ENCODE measurements at regions not wholly inside any gene's neighbourhood (a gene's known extent, or its start where the extent isn't known, plus 50 kb on each side); places are given as distances from the start of the nearest gene placed in this dataset.

DNA sequence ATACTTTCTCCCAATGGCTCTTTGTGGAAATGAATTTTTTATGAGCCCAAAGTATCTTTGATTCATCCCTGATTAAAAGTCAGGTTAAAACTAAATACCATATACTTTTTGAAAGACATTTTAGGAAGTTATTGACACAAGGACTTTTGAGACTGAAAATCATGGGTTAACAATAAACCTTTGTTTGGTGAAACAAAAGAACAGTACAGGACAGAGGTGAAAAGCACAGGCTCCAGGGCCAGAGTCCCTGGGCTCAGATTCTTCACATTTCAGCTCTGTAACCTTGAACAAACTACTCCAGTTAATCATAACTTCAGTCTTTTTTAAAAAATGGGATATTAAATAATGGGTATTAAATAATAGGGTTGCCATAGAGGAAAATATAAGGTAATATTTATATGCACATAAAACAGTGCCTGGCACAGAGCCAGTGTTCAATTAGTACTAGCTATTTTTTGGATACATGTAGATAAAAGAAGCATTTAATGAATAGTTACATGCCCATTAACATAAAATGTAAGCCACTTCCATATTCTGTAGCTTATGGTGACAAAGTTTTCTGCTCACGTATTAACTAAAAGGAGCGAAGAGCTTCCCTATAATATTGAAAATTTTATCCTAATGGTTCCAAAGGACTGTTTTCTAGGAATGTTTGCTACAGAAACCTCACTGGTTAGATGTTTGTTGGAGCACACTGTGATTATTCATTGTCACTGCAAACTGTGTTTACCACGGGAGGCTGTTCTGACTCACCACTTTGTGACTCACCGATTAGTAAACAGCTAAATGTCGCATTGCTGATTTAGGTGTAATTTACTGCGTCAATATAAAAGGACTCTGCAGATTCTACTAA, 255.4 kb downstream of the DAD1 start:
- DNase-seq, result peak; percentile 58

DNA sequence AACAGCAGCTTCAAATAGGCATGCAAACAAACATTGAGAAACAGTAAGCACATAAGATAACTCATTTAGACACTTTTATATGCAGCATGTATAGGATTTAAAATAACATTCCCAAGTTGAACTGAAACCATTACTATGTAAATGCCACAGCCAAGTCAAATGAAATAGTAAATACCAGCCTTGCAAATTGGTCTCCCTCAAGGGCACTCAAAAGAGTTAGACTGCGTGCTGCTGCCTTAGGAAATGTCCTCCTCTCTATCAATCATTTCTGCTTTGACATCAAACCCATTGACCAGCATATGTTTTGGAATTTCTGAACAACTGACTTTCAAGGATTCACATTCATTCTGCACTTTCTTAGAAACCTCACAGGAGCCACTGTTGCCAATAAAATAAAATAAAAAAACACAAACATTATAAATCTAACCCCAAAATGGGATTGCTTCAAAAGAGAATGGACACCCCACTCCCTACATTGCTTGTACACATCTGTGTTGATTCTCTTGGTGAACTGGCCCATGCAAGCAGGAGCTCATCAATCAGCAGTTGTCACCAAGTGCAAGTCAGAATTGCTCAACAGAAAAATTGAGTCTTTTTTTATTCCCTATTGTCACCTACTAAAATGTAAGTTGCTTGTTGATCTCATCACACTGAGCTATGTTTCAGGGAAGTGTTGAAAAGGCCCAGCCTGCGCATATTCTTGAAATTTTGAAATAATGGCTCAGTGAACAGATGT, 256.2 kb downstream of the DAD1 start:
- no peak for DNase-seq

DNA sequence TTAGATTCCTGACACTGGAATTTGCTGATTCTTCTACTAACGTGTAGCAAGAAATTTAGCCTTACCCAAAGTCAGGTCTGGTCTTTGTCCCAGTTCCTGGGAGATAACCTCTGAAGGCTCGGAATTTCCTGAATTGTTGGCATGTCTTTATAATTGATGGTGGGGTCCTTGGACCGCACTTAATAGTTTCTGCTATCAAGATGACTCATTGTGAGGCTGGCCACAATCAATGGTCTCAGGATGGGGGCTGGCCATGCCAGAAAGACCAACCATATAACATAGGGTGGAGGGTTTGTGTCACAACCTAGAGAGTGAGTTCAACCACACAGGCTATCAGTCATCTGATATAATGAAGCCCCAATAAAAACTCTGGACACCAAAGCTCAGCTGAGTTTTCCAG, 259.7 kb downstream of the DAD1 start:
- DNase-seq, result no peak

DNA sequence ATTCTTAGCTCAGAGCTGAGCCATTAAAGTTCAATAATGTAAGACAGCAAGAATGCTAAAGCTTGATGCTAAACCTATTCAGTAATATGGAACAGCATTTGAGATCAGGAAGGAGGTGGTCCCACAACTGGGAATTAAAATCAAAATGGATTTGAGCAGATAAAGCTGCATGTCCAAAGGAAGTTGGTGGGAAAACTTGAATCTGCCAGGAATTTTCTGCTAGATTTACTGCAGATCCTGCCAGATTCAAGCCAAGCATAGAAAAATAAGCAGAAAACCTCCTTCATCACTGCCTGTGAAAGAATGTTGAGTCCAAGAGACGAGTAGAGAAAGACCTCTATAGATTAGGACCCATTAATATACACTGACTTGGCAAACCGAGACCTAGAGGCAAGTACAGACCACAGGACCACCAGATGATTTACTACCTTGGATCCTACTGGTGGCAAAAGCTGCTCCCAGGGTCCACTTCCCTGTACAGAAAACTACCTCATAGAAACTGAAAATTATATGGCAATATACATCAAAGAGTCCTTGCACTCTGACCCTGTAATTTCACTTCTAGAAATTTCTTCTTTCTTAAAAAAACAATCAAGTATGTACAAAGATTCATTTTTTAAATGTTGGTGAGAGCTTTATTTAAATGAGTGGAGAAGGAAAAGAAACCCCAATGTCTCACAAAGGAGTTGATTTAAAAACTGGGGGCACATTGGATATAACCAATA, 263.2 kb downstream of the DAD1 start:
- no peak for DNase-seq

DNA sequence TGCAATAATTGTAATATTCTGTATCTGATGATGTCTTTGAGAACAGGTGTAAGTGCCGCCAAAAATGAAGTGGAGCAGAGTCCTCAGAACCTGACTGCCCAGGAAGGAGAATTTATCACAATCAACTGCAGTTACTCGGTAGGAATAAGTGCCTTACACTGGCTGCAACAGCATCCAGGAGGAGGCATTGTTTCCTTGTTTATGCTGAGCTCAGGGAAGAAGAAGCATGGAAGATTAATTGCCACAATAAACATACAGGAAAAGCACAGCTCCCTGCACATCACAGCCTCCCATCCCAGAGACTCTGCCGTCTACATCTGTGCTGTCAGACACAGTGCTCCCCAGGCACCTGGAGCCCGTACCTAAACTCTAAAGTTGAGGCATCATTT, 268.7 kb downstream of the DAD1 start:
- no peak for DNase-seq

DNA sequence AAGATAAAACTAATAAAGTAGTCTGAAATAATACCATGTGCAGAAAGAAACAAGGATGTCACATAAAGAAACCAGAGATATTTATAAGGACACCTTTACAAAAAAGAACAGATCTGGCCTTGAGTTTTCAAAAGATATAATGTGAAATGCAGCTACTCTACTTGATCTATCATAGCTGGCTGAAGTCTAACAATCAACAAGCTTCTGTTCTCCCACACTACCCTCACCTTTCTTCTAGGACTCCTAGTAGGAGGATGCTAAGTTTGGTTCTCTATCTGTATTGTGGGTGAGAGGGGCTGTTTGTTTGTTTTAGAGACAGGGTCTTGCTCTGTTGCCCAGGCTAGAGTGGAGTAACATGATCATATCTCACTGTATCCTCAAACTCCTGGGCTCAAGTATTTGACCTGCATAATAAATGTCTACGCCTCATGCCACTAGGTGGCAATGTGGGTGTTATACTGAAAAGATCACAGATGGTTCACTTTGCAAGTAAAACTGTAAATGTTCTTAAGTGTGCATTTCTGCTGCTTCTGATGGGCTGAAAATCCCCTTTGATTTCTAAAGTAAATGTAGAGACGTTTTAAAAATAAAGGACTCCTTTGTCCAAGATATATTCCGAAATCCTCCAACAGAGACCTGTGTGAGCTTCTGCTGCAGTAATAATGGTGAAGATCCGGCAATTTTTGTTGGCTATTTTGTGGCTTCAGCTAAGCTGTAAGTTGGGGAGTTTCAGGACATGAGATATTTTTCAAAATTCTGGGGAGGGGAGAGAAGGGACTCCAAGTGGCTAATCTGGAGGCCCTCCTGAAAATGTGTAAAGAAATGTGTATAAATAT, 269.3 kb downstream of the DAD1 start:
- DNase-seq, result peak; percentile 66

DNA sequence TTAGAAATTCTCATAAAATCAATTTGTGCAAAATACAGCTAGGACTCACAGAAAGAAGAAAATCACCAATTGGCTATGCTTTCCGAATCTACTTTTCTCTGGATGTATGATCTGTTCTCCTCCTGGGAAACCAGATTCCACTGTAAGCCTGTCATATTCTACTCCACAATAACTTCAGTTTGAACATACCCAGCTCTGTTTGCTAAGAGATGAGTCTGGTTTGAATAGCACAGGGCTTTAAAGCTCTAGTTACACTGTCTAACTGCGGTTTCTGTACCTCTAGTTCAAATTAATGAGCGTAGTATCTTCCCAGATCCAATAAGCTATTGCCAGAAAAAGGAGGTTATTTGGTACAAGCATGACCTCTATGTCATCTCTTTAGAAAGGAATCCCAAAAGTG, 270.1 kb downstream of the DAD1 start:
- no peak for DNase-seq

DNA sequence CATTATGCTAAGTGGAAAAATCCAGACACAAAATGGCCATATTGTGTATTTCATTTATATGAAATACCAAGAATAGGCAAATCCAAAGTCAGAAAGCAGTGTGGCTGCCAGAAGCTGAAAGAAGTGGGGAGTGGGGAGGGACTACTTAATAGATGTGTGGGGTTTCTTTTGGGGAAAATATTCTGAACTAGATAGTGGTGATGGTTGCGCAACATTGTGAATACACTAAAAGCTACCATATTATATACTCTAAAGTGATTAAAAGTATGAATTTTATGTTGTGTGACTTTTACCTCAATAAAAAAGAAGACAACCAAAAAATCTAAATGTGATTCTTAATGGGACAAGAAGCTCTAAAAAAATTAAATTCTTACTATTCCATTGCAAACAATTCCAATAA, 272.6 kb downstream of the DAD1 start:
- DNase-seq, result no peak

DNA sequence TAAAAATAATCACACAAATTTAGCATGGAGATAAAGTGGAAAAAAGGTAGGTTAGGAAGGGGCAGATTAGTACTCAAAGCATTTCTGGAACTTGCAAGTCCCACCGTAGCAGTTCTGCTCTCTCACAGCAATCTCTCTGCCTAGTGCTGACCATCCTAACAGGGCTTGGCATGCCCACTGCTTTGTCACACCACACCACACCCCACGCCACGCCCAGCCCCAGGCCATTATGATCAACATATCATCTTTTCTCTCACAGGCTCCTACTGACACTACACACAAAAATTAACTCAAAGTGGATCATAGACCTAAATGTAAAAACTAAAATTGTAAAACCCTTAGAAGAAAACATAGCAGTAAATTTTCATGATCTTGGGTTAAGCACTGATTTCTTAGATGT, 273.7 kb downstream of the DAD1 start:
- DNase-seq, result no peak

DNA sequence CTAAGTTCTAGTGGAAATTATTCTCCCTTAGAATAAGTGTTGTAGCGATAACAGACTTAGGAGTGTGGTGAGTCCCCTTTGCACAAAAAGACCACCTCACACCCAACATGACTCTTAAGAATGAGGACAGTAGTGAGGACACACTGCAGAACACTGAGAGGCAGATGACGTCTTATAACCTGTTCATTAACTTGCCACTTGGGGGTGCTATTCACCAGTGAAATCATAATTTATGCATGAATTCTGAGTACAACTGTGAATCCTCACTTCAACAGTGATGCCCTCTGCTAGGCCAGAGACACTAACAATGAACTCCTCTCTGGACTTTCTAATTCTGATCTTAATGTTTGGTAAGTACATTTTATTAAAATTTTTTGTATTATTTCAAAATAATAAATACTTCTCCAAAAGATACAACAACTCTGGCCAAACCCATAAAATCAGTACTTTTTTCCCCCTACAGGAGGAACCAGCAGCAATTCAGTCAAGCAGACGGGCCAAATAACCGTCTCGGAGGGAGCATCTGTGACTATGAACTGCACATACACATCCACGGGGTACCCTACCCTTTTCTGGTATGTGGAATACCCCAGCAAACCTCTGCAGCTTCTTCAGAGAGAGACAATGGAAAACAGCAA, 274.7 kb downstream of the DAD1 start:
- peak; percentile 71 for DNase-seq

DNA sequence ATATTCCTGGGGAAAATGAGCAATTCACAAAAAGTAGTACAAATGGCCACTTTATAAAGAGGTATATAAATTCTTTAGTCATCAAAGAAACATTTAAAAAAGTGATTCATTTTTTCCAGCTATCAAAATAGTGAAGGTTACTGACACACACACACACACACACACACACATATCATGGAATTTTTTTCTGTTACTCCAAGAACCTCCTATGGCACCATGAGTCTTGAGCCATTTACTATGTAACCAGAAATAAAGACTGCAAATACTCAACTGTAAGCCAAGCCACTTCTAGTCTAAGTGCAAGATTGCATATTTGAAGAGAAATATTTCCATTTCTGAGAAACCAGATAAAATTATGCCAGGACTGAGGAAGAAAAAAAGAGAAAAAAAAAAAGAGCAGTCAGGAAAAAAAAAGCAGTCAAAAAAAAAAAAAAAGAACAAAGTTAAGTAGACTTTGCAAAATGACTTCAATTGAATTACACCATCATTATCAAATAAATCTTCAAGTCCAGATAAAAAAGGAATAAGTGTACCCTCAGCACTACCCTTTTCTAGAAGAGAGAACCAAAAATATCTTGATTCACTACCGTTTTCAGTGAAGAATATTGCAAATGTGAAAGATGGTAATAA, 275.7 kb downstream of the DAD1 start:
- no peak for DNase-seq

DNA sequence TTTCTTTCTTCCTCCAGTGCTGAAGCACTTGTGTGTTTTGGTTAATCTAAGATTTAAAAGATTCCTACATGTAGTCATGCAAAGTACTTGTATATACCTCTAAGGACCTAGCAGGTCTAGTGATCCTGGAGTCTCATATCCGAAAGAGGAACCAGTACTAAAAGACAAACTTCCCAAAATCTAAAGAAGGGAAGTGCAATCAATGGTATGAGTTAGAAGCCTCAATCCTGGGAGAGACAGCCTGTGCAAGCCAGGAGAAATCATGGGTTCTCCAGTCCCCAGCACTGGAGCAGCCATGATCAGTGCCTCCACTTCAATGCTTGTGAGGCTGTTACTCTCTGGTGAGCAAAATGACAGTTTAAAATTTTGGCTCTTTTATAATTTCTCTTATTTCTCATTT, 277.4 kb downstream of the DAD1 start:
- no peak for DNase-seq

DNA sequence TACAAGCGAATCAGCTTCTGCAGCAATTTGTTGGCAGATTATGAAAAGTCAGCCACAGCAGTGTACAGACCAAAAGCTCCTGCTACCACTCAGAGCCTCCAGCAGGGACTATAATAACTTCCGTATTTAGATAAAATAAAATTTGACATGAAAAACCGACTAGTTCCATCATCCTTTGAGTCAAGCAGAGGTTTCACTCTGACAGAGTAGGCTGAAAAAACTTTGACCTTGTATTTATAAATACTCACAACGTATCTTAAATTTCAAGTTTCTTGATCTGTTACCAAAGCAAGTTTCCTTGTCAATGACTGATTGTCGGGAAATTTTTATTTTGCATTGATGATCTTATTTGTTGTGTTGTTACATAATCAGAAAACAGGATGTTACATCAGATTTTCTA, 283.4 kb downstream of the DAD1 start:
- no peak for DNase-seq

DNA sequence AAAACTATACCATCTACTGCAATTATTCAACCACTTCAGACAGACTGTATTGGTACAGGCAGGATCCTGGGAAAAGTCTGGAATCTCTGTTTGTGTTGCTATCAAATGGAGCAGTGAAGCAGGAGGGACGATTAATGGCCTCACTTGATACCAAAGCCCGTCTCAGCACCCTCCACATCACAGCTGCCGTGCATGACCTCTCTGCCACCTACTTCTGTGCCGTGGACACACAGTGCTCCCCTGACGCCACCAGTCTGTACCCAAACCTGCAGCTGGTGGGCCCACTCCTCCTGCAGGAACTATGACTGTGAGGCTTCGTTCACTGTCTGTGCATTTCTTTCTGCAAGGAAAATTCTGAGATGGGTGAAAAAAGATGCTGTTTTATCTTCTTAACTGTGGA, 284.7 kb downstream of the DAD1 start:
- DNase-seq, result no peak

DNA sequence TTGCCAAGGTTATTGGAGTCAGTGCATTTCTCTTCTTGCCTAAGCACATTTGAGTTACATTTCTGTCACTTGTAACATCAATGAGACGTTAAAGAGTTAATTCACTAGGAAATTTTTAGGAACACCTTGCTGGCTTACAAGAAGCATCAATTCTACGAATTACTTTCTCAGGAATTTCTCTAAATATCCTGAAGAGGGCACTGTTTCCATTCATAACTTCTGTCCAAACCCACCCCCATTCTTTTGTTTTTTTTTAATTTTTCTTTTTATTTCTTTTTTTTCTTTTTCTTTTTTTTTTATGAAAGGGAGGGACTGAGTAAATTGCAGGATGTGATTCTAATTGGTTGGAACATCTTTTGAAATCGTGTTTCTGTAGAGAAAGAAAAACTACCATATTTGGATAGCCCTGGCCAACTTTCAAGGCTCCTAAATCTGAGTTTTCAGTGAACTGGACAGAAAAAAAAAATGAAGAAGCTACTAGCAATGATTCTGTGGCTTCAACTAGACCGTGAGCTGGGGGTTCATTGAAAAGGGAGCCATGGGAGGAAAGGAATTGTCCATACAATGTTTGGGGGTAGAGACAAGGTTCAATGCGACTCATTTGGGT, 285.3 kb downstream of the DAD1 start:
- DNase-seq, result peak; percentile 34

DNA sequence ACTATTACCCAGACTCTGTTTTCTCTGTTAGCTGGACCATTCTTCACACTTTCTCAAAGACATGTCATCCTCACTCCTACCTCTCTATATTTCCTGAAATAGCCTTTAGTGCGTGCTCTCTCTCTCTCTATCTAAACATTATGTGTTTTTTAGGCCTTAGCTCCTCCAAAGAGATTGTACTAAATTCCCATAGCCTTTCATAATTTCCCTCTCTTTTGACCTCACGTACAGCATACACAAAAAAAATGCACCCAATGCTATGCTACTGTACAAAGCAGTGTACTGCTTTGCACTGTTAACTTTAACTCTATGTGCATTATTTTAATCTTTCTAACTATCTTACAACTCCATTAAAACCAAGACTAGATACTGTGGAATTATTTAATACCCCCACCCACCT, 288.4 kb downstream of the DAD1 start:
- DNase-seq, result no peak

DNA sequence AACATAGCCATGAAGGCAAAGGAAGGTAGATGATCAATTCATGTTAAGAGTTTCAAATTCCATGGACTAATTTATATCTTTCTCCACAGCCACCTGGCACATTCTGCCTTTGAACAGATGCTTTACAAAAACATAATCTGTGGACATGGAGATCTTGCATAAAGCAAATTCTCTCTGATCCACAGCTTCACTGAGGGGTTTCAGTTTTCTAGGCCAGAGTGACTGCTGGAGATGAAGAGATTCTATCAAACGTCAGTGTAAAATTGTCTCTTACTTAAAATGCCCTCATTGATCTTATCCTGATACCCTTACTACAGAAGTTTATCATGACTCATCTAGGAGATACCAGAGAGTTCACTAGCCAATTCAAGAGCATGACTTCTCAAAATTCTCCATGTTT, 291.6 kb downstream of the DAD1 start:
- DNase-seq, result no peak

DNA sequence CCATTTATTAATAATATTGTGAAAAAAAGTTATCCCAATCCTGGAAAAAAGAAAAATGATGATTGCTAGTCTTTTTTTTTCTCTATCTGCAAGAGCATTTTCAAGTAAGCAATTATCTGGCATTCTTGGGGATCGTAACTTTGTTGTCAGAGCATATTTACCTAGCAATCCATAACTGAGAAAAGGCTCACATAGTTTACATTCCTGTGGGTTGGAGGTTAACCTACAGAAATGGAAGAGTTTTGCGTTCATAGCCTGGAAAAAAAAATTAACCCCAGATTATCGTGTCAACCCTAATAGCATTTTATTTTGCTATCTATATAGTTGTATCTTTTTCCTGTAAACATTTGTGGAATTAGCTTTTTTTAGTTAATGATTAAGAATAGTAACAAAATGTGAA, 292.3 kb downstream of the DAD1 start:
- no peak for DNase-seq

DNA sequence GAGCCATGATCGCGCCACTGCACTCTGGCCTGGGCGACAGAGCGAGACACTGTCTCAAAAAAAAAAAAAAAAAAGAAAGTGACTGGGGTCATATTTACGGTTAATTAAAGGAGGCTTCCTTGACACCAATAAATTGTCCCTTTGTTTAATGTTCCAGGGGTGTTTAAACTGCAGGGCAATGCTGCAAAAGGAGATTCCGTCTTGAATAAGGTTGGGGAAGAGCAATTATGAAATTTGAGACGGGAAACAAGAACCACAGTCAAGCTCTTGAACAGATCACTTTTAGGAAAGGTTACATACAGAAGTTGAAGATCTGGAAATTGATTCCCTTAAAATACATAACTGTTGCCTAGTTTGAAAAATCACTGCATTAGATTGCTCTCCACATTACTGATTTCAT, 292.9 kb downstream of the DAD1 start:
- DNase-seq, result no peak

DNA sequence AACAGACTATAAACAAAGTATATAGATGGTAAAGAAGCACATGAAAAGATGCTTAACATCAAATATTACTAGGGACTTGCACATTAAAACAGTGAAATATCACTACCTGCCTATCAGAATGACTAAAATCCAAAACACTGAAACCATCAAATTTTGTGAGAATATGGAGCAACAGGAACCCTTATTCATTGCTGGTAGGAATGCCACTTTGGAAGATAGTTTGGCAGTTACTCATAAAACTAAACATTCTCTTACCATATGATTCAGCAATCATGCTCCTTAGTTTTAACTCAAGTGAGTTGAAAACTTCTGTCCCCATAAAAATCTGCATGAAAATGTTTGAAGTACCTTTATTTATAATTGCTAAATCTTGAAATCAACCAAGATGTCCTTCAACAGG, 297.6 kb downstream of the DAD1 start:
- no peak for DNase-seq

DNA sequence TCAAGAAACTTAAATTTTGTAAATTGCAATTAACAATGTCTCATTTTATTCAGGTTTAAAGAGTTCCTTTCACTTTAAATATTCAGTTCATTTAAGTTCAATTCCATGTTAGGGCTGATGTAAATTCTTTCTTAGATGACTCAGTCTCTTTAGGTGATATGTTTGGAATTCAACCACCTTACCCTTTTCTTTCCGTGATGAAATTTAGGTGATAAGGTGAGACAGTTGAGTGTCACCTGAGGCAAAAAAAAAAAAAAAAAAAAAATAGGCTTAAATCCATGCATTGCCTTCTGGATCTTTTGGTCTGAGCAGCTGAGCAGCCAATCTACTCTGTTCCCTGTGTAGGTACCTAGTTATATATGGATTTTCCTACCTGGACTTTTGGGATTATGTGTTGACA, 299.5 kb downstream of the DAD1 start:
- DNase-seq, result no peak

All from dermis blood vessel endothelial cell (primary cell).